ENCODE measurements at regions not wholly inside any gene's neighbourhood (a gene's known extent, or its start where the extent isn't known, plus 50 kb on each side); places are given as distances from the start of the nearest gene placed in this dataset.
A peak's percentile ranks its signal among the peaks of the same experiment; 100 is the strongest.
"Not testable (repeated sequence)": the region's sequence is repeated elsewhere in the genome, so short reads cannot be mapped to it uniquely, and the experiment has no call there.

- DNase-seq (ENCODE audit: low read depth, low spot score): not testable (repeated sequence)
Observed at GRCh38 chr16:5909556-5909955, 812.0 kb upstream of the EEF2KMT start.

GRCh38 chr16:5907544-5907943, 809.9 kb upstream of the EEF2KMT start:
- no peak for DNase-seq (ENCODE audit: low read depth, low spot score)

- no peak for DNase-seq (ENCODE audit: low read depth, low spot score)
Observed at GRCh38 chr16:5906351-5906750, 808.8 kb upstream of the EEF2KMT start.

- DNase-seq (ENCODE audit: low read depth, low spot score): peak; percentile 81
Observed at GRCh38 chr16:5905935-5906334, 808.3 kb upstream of the EEF2KMT start.

GRCh38 chr16:5903832-5904231, 806.2 kb upstream of the EEF2KMT start:
- no peak for DNase-seq (ENCODE audit: low read depth, low spot score)

- no peak for DNase-seq (ENCODE audit: low read depth, low spot score)
Observed at GRCh38 chr16:5903153-5903552, 805.6 kb upstream of the EEF2KMT start.

GRCh38 chr16:5900046-5900445, 802.5 kb upstream of the EEF2KMT start:
- DNase-seq (ENCODE audit: low read depth, low spot score): peak; percentile 46

- DNase-seq (ENCODE audit: low read depth, low spot score): no peak
Observed at GRCh38 chr16:5895976-5896375, 798.4 kb upstream of the EEF2KMT start.

GRCh38 chr16:5895137-5895536, 797.5 kb upstream of the EEF2KMT start:
- DNase-seq (ENCODE audit: low read depth, low spot score): peak; percentile 15

- no peak for DNase-seq (ENCODE audit: low read depth, low spot score)
Observed at GRCh38 chr16:5891296-5891695, 793.7 kb upstream of the EEF2KMT start.

GRCh38 chr16:5885521-5885920, 787.9 kb upstream of the EEF2KMT start:
- DNase-seq (ENCODE audit: low read depth, low spot score): peak; percentile 49

- no peak for DNase-seq (ENCODE audit: low read depth, low spot score)
Observed at GRCh38 chr16:5884996-5885395, 787.4 kb upstream of the EEF2KMT start.

- DNase-seq (ENCODE audit: low read depth, low spot score): no peak
Observed at GRCh38 chr16:5884339-5884738, 786.7 kb upstream of the EEF2KMT start.

- no peak for DNase-seq (ENCODE audit: low read depth, low spot score)
Observed at GRCh38 chr16:5882087-5882640, 784.6 kb upstream of the EEF2KMT start.

GRCh38 chr16:5875416-5875815, 777.8 kb upstream of the EEF2KMT start:
- peak; percentile 11 for DNase-seq (ENCODE audit: low read depth, low spot score)

- DNase-seq (ENCODE audit: low read depth, low spot score): peak; percentile 25
Observed at GRCh38 chr16:5874899-5875298, 777.3 kb upstream of the EEF2KMT start.

GRCh38 chr16:5873221-5873620, 775.6 kb upstream of the EEF2KMT start:
- DNase-seq (ENCODE audit: low read depth, low spot score): no peak

- no peak for DNase-seq (ENCODE audit: low read depth, low spot score)
Observed at GRCh38 chr16:5870886-5871691, 773.5 kb upstream of the EEF2KMT start.

GRCh38 chr16:5867250-5867649, 769.7 kb upstream of the EEF2KMT start:
- no peak for DNase-seq (ENCODE audit: low read depth, low spot score)

- DNase-seq (ENCODE audit: low read depth, low spot score): peak; percentile 78
Observed at GRCh38 chr16:5865236-5865635, 767.6 kb upstream of the EEF2KMT start.

- DNase-seq (ENCODE audit: low read depth, low spot score): no peak
Observed at GRCh38 chr16:5863071-5863606, 765.5 kb upstream of the EEF2KMT start.

- no peak for DNase-seq (ENCODE audit: low read depth, low spot score)
Observed at GRCh38 chr16:5862103-5862840, 764.7 kb upstream of the EEF2KMT start.
